SU-DHL-6 (cell line): ENCODE measurements at regions not wholly inside any gene's neighbourhood (a gene's known extent, or its start where the extent isn't known, plus 50 kb on each side); places are given as distances from the start of the nearest gene placed in this dataset.
A peak's percentile ranks its signal among the peaks of the same experiment; 100 is the strongest.

Source experiments
- H2AFZ ChIP-seq: fragments of 200-600 bp; sonication (generic); 2 replicates; pipeline ENCODE4 v1.6.1; 2014; ENCODE audit warnings: low read depth, mild to moderate bottlenecking, moderate library complexity, mixed read lengths, antibody characterized with exemption, low read length; ENCODE audit not compliant: severe bottlenecking
- H3F3A ChIP-seq: fragments of 200-600 bp; shearing (Covaris generic); 2 replicates; pipeline ENCODE4 v1.6.0; 2016; ENCODE audit warnings: antibody characterized with exemption, mild to moderate bottlenecking; ENCODE audit not compliant: insufficient read depth
- H3K27ac ChIP-seq: fragments of 200-600 bp; sonication (generic); 2 replicates; pipeline ENCODE4 v1.5.1; 2016; ENCODE audit warnings: low read depth, mild to moderate bottlenecking, low read length, moderate library complexity, mixed read lengths
- H3K27me3 ChIP-seq: fragments of 200-600 bp; sonication (generic), shearing (Covaris generic); 2 replicates; pipeline ENCODE4 v1.6.0; 2014; ENCODE audit warnings: mild to moderate bottlenecking, low read length
- H3K36me3 ChIP-seq: fragments of 200-600 bp; sonication (generic); 2 replicates; pipeline ENCODE4 v1.6.1; 2014; ENCODE audit warnings: mild to moderate bottlenecking, low read length, mixed read lengths
- H3K4me2 ChIP-seq: fragments of 300-600, 200-600 bp; shearing (Covaris generic), sonication (generic); 2 replicates; pipeline ENCODE4 v1.6.0; 2014; ENCODE audit warnings: low read length, low read depth, mild to moderate bottlenecking; ENCODE audit not compliant: poor library complexity, severe bottlenecking
- H3K4me3 ChIP-seq: fragments of 200-600 bp; sonication (generic); 2 replicates; pipeline ENCODE4 v1.5.1; 2014; ENCODE audit warnings: antibody characterized with exemption, low read length, mild to moderate bottlenecking, mixed read lengths; ENCODE audit not compliant: insufficient read depth, poor library complexity, severe bottlenecking
- H3K79me2 ChIP-seq: fragments of 200-600 bp; sonication (generic); 2 replicates; pipeline ENCODE4 v1.6.1; 2014; ENCODE audit warnings: mild to moderate bottlenecking, low read length, moderate library complexity; ENCODE audit not compliant: insufficient read depth
- H3K9ac ChIP-seq: fragments of 200-600 bp; sonication (generic); 2 replicates; pipeline ENCODE4 v1.7.0; 2014; ENCODE audit warnings: mild to moderate bottlenecking, low read length
- H3K9me2 ChIP-seq: fragments of 200-600 bp; sonication (generic); replicated peaks from 2 replicates; pipeline ENCODE4 v1.6.1; 2014; ENCODE audit warnings: low read length; ENCODE audit not compliant: insufficient read depth
- H3K9me3 ChIP-seq: fragments of 200-600 bp; sonication (generic); 2 replicates; pipeline ENCODE4 v1.6.1; 2014; ENCODE audit warnings: low read length, mixed read lengths; ENCODE audit not compliant: insufficient read depth
- H4K20me1 ChIP-seq: fragments of 200-600 bp; sonication (generic); 2 replicates; pipeline ENCODE4 v1.6.1; 2014; ENCODE audit warnings: low read depth, mild to moderate bottlenecking, antibody characterized with exemption, low read length, moderate library complexity, mixed read lengths
- CTCF ChIP-seq: fragments of 200-600 bp; sonication (generic); IDR thresholded peaks from one replicate; pipeline ENCODE4 v1.5.1; 2017; ENCODE audit warnings: antibody characterized with exemption, mild to moderate bottlenecking, low read length, moderate library complexity; ENCODE audit not compliant: insufficient read depth, poor library complexity, severe bottlenecking
- EZH2phosphoT487 ChIP-seq: fragments of 200-600 bp; sonication (generic), shearing (Covaris generic); conservative IDR thresholded peaks from 2 replicates; pipeline ENCODE4 v1.6.1; 2018; ENCODE audit warnings: mild to moderate bottlenecking, antibody characterized with exemption, low read length, moderate library complexity, mixed read lengths

DNA sequence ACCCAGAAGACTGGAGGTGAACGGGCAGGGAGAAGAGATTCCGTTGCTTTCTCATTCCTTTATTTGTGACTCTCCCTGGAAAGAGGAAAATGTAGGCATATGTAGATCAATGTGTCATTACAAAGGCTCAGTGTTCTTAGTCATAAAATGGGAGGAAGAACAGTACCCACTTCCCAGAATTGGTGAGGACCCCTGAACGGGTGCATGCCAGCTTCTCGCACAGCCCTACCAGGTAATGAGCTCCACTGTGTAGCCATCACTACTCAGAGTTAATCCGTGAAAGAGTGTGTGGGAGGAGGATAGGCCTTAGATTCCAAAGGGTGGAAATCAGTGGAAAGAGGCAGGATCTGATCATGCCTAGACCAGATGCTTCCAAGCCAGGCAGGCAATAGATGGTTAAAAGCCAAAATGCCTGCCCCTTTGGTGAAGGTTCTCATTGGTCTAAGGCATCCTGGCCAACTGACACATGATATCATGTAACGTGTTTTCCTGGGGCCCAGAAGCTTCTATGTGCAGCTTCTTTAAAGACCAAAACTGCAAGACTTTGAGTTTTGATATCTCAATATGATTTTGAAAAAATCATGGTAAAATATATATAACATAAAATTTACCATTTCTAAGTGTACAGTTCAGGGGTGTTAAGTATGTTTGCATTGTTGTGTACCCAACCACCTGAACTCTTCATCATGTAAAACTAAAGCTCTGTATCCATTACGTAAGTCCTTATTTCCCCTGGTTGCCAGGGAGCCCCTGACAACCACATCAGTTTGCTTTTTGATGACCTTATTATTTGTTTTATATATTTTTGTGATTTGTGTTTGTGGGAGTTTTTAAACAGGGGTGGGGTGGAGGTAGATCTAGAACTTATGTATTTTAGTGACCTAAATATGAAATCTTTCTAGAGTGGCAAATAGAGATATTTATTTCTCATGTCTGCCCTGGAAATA is 402.2 kb upstream of the CFAP20DC start:
- H2AFZ ChIP-seq = peak overlapping the region; percentile 1
- no peak for TF ChIP-seq EZH2phosphoT487
- TF ChIP-seq CTCF = no peak
- H3K27me3 ChIP-seq = no peaks in the 10 kb centered on the region
- peak overlapping the region; percentile 13 for H3K4me3 ChIP-seq
- peak overlapping the region; percentile 57 for H3K4me2 ChIP-seq
- no peaks in the 10 kb centered on the region for H3K79me2 ChIP-seq
- H3K36me3 ChIP-seq = no peaks in the 10 kb centered on the region
- H4K20me1 ChIP-seq = no peaks in the 10 kb centered on the region
- H3F3A ChIP-seq = peaks cover 15% of the 10 kb centered on the region
- no peaks in the 10 kb centered on the region for H3K9me2 ChIP-seq
- H3K27ac ChIP-seq = peak overlapping the region; percentile 96
- H3K9ac ChIP-seq = peak overlapping the region; percentile 47
- no peaks in the 10 kb centered on the region for H3K9me3 ChIP-seq

GRCh38 chr3:59450946-59451763 is 401.3 kb upstream of the CFAP20DC start:
- no peaks in the 10 kb centered on the region for H4K20me1 ChIP-seq
- H3K9me3 ChIP-seq = no peaks in the 10 kb centered on the region
- H3F3A ChIP-seq = peaks cover 15% of the 10 kb centered on the region
- no peaks in the 10 kb centered on the region for H3K27me3 ChIP-seq
- peak overlapping the region; percentile 47 for H3K9ac ChIP-seq
- H3K79me2 ChIP-seq = no peaks in the 10 kb centered on the region
- peak overlapping the region; percentile 13 for H3K4me3 ChIP-seq
- peak overlapping the region; percentile 57 for H3K4me2 ChIP-seq
- H3K27ac ChIP-seq = peak overlapping the region; percentile 96
- H3K36me3 ChIP-seq = no peaks in the 10 kb centered on the region
- H3K9me2 ChIP-seq = no peaks in the 10 kb centered on the region
- H2AFZ ChIP-seq = peak overlapping the region; percentile 68
- TF ChIP-seq CTCF = no peak
- TF ChIP-seq EZH2phosphoT487 = no peak

GRCh38 chr3:59450437-59450836 is 400.6 kb upstream of the CFAP20DC start:
- H3K9ac ChIP-seq = peak overlapping the region; percentile 43

More at GRCh38 chr3:59450437-59450836, 400.6 kb upstream of the CFAP20DC start:
- Histone ChIP-seq H3K9me2 (no peaks in the 10 kb centered on the region), H3K36me3 (no peaks in the 10 kb centered on the region), H3K4me3 (peak overlapping the region; percentile 3), H2AFZ (peak overlapping the region; percentile 68), H3K27me3 (no peaks in the 10 kb centered on the region), H3F3A (peaks cover 15% of the 10 kb centered on the region), H4K20me1 (no peaks in the 10 kb centered on the region), H3K9me3 (no peaks in the 10 kb centered on the region), H3K79me2 (no peaks in the 10 kb centered on the region), H3K4me2 (peak overlapping the region; percentile 48), H3K27ac (peak overlapping the region; percentile 96)
- no peak for TF ChIP-seq CTCF
- no peak for TF ChIP-seq EZH2phosphoT487
